H1 (cell line): ENCODE measurements at regions not wholly inside any gene's neighbourhood (a gene's known extent, or its start where the extent isn't known, plus 50 kb on each side); places are given as distances from the start of the nearest gene placed in this dataset.

Experiments
- CTCF ChIA-PET: fragments of 300-600 bp; sonication (Branson Sonifier 250); formaldehyde crosslinking; loops from one replicate; lab custom pipeline; 2021; ENCODE audit not compliant: partially characterized antibody; lab: Charles Lee
- POLR2A ChIA-PET: fragments of 300-600 bp; sonication (Branson Sonifier 250); formaldehyde crosslinking; loops from one replicate; lab custom pipeline; 2021; ENCODE audit warnings: inconsistent platforms; ENCODE audit not compliant: partially characterized antibody; lab: Charles Lee
- DNase-seq, 2 experiments: peaks; one replicate each; pipeline versions ENCODE4 v3.0.0 to v3.0.0-alpha.2; 2010 to 2022; ENCODE audit warnings: low spot score in 2 of 2, low read depth in 1 of 2, mixed read lengths in 1 of 2
- FAIRE-seq: peaks from 2 replicates; lab custom pipeline; 2011; peaks lifted over from hg19 to GRCh38; lab: Jason Lieb, UNC
- H2AFZ ChIP-seq: 2 replicates; pipeline ENCODE4 v1.8.1; 2012; ENCODE audit warnings: low read length, inconsistent platforms
- H2AK5ac ChIP-seq: 2 replicates; pipeline ENCODE4 v1.6.1; 2013; ENCODE audit warnings: low read depth, low read length
- H2BK120ac ChIP-seq: replicated peaks from 2 replicates; pipeline ENCODE3; 2013; ENCODE audit warnings: low read depth, low read length, inconsistent platforms
- H2BK12ac ChIP-seq: 2 replicates; pipeline ENCODE4 v1.6.1; 2013; ENCODE audit warnings: low read depth, low read length
- H2BK15ac ChIP-seq: 2 replicates; pipeline ENCODE4 v1.6.1; 2013; ENCODE audit warnings: low read length
- H2BK20ac ChIP-seq: 2 replicates; pipeline ENCODE4 v1.6.1; 2013; ENCODE audit warnings: low read length
- H2BK5ac ChIP-seq: 2 replicates; pipeline ENCODE4 v1.6.1; 2013; ENCODE audit warnings: low read depth, low read length
- H3K14ac ChIP-seq: 2 replicates; pipeline ENCODE4 v1.6.1; 2013; ENCODE audit warnings: inconsistent platforms; ENCODE audit not compliant: insufficient read length
- H3K18ac ChIP-seq: 2 replicates; pipeline ENCODE4 v1.6.1; 2013; ENCODE audit warnings: low read length; ENCODE audit errors: extremely low read depth
- H3K23ac ChIP-seq: 2 replicates; pipeline ENCODE4 v1.6.1; 2013; ENCODE audit warnings: inconsistent platforms; ENCODE audit not compliant: insufficient read length
- H3K23me2 ChIP-seq: 2 replicates; pipeline ENCODE4 v1.6.1; 2013; ENCODE audit warnings: low read depth, low read length
- H3K27ac ChIP-seq: 2 replicates; pipeline ENCODE4 v1.6.1; 2011; ENCODE audit warnings: low read depth, low read length, inconsistent platforms
- H3K27me3 ChIP-seq, 4 experiments: replicated peaks in 1 of 4; 1 replicate in 1 of 4; 2 replicates in 3 of 4; pipeline versions ENCODE4 v1.6.1 to v1.8.1; 2011 to 2013; ENCODE audit warnings: low read length in 3 of 4, mild to moderate bottlenecking in 3 of 4, inconsistent platforms in 2 of 4, mixed read lengths in 2 of 4, moderate library complexity in 1 of 4; ENCODE audit not compliant: control insufficient read depth in 3 of 4, insufficient read depth in 3 of 4; ENCODE audit errors: extremely low read depth in 1 of 4
- H3K36me3 ChIP-seq, 4 experiments: 2 replicates each; pipeline versions ENCODE4 v1.6.1 to v1.8.1; 2011 to 2013; ENCODE audit warnings: mild to moderate bottlenecking in 4 of 4, low read length in 3 of 4, moderate library complexity in 2 of 4, control low read depth in 1 of 4, inconsistent platforms in 1 of 4; ENCODE audit not compliant: insufficient read depth in 4 of 4, control insufficient read depth in 2 of 4
- H3K4ac ChIP-seq: replicated peaks from 2 replicates; pipeline ENCODE3; 2013; ENCODE audit warnings: low read length, low read depth, mixed read lengths, inconsistent platforms; ENCODE audit not compliant: insufficient read length
- H3K4me1 ChIP-seq, 4 experiments: replicated peaks in 1 of 4; 1 replicate in 1 of 4; 2 replicates in 3 of 4; pipeline versions ENCODE4 v1.6.1 to v1.8.1; 2011 to 2013; ENCODE audit warnings: low read length in 3 of 4, inconsistent platforms in 2 of 4, mixed read lengths in 1 of 4; ENCODE audit not compliant: insufficient read depth in 4 of 4, control insufficient read depth in 3 of 4
- H3K4me2 ChIP-seq, 2 experiments: 2 replicates each; pipeline versions ENCODE4 v1.6.1 to v1.8.1; 2011 to 2013; ENCODE audit warnings: low read depth in 2 of 2, low read length in 2 of 2, control low read depth in 1 of 2, inconsistent platforms in 1 of 2, mild to moderate bottlenecking in 1 of 2; ENCODE audit not compliant: insufficient read depth in 1 of 2
- H3K4me3 ChIP-seq, 4 experiments: fragments of 200-600, 300-600 bp in 1 of 4; sonication (generic), shearing (Covaris generic), sonication (Bioruptor Twin) in 1 of 4; 2 replicates each; pipeline versions ENCODE4 v1.5.1 to v1.8.1; 2011 to 2016; ENCODE audit warnings: low read length in 4 of 4, low read depth in 3 of 4, control low read depth in 2 of 4, inconsistent platforms in 2 of 4, mild to moderate bottlenecking in 2 of 4, mixed read lengths in 1 of 4, moderate library complexity in 1 of 4; ENCODE audit not compliant: insufficient read depth in 2 of 4; ENCODE audit errors: extremely low read depth in 1 of 4
- H3K56ac ChIP-seq: replicated peaks from 2 replicates; pipeline ENCODE3; 2013; ENCODE audit warnings: low read depth, mild to moderate bottlenecking, mixed read lengths, low read length, inconsistent platforms; ENCODE audit not compliant: insufficient read length
- H3K79me1 ChIP-seq: 2 replicates; pipeline ENCODE4 v1.6.1; 2013; ENCODE audit warnings: low read depth, low read length, control low read depth
- H3K79me2 ChIP-seq, 2 experiments: 2 replicates each; pipeline versions ENCODE4 v1.6.1 to v1.8.1; 2012 to 2013; ENCODE audit warnings: low read length in 2 of 2, mild to moderate bottlenecking in 2 of 2, inconsistent platforms in 1 of 2; ENCODE audit not compliant: insufficient read depth in 2 of 2, control insufficient read depth in 1 of 2
- H3K9ac ChIP-seq, 4 experiments: replicated peaks in 1 of 4; 1 replicate in 1 of 4; 2 replicates in 3 of 4; pipeline versions ENCODE4 v1.6.1 to v1.8.1; 2011 to 2013; ENCODE audit warnings: low read depth in 3 of 4, low read length in 3 of 4, control low read depth in 2 of 4, mild to moderate bottlenecking in 2 of 4, moderate library complexity in 2 of 4, inconsistent platforms in 1 of 4; ENCODE audit errors: extremely low read depth in 1 of 4
- H3K9me3 ChIP-seq, 2 experiments: 2 replicates each; pipeline versions ENCODE4 v1.6.1 to v1.8.1; 2012 to 2013; ENCODE audit warnings: mild to moderate bottlenecking in 2 of 2, moderate library complexity in 2 of 2, control low read depth in 1 of 2, inconsistent platforms in 1 of 2, low read depth in 1 of 2, low read length in 1 of 2, mixed read lengths in 1 of 2; ENCODE audit not compliant: insufficient read depth in 2 of 2
- H4K20me1 ChIP-seq, 2 experiments: replicated peaks in 1 of 2; 2 replicates each; pipeline versions ENCODE3 to v1.8.1; 2011 to 2013; ENCODE audit warnings: inconsistent platforms in 2 of 2, low read length in 2 of 2, mild to moderate bottlenecking in 1 of 2; ENCODE audit not compliant: insufficient read depth in 2 of 2, control insufficient read depth in 1 of 2
- H4K5ac ChIP-seq: 2 replicates; pipeline ENCODE4 v1.6.1; 2013; ENCODE audit warnings: low read length, low read depth, mixed read lengths, inconsistent platforms; ENCODE audit not compliant: insufficient read length
- H4K8ac ChIP-seq: 2 replicates; pipeline ENCODE4 v1.8.0; 2013; ENCODE audit warnings: mild to moderate bottlenecking, moderate library complexity, low read length, inconsistent platforms; ENCODE audit not compliant: insufficient read depth; ENCODE audit errors: extremely low read depth
- H4K91ac ChIP-seq: replicated peaks from 2 replicates; pipeline ENCODE3; 2013; ENCODE audit warnings: low read length, mixed read lengths, inconsistent platforms; ENCODE audit not compliant: insufficient read length
- ATF3 ChIP-seq: IDR thresholded peaks from 2 replicates; pipeline ENCODE4 v1.6.1; 2011; ENCODE audit warnings: low read depth, mild to moderate bottlenecking, low read length; ENCODE audit not compliant: insufficient read depth
- BCL11A ChIP-seq, 2 experiments: IDR thresholded peaks; one replicate each; pipeline ENCODE4 v1.6.1; 2011; ENCODE audit warnings: low read depth in 2 of 2, low read length in 2 of 2, mild to moderate bottlenecking in 2 of 2
- CHD1 ChIP-seq: IDR thresholded peaks from 2 replicates; pipeline ENCODE4 v1.6.1; 2012; ENCODE audit warnings: low read depth, low read length, improper control_type of control experiment
- CTBP2 ChIP-seq: IDR thresholded peaks from 2 replicates; pipeline ENCODE4 v1.7.0; 2011; ENCODE audit warnings: borderline replicate concordance, mild to moderate bottlenecking, moderate library complexity, mixed read lengths, low read length; ENCODE audit not compliant: insufficient read depth, insufficient read length
- CTCF ChIP-seq, 3 experiments: IDR thresholded peaks; 1 replicate in 2 of 3; 2 replicates in 1 of 3; pipeline versions ENCODE4 v1.5.1 to v1.6.1; 2011; ENCODE audit warnings: low read length in 3 of 3, mild to moderate bottlenecking in 3 of 3, inconsistent platforms in 2 of 3, low read depth in 1 of 3, moderate library complexity in 1 of 3; ENCODE audit not compliant: insufficient read depth in 1 of 3; ENCODE audit errors: control extremely low read depth in 1 of 3
- POLR2AphosphoS5 ChIP-seq: IDR thresholded peaks from 2 replicates; pipeline ENCODE4 v1.6.1; 2011; ENCODE audit warnings: low read depth, low read length
- RFX5 ChIP-seq: IDR thresholded peaks from 2 replicates; pipeline ENCODE4 v1.6.1; 2011; ENCODE audit warnings: low read depth, low read length, improper control_type of control experiment, borderline replicate concordance
- RNF2 ChIP-seq: fragments of 200-900, 300-1000 bp; sonication (generic); IDR thresholded peaks from 2 replicates; pipeline ENCODE4 v1.7.1; 2016; ENCODE audit warnings: borderline replicate concordance, low read depth, mild to moderate bottlenecking, antibody characterized with exemption, low read length; ENCODE audit not compliant: poor library complexity, severe bottlenecking; ENCODE audit errors: missing control alignments
- SUZ12 ChIP-seq: fragments of 200-600 bp; sonication (generic); IDR thresholded peaks from 2 replicates; pipeline ENCODE4 v1.6.1; 2012; ENCODE audit warnings: mild to moderate bottlenecking, inconsistent platforms, low read length, moderate library complexity, mixed read lengths
- TAF7 ChIP-seq: optimal IDR thresholded peaks from 2 replicates; pipeline ENCODE3; 2011; ENCODE audit warnings: low read depth, mild to moderate bottlenecking, inconsistent platforms, low read length, moderate library complexity, borderline replicate concordance
- WGBS, 2 experiments: shearing (Covaris generic) in 1 of 2; methylation state at CpG; one replicate each; pipeline versions ENCODE4 v1.1.6 to v1.1.7; 2013 to 2015; ENCODE audit warnings: low lambda C conversion rate in 2 of 2, mixed read lengths in 2 of 2, inconsistent platforms in 1 of 2, low coverage in 1 of 2, missing lambda C conversion rate in 1 of 2; ENCODE audit not compliant: insufficient replicate concordance in 2 of 2, insufficient coverage in 1 of 2, insufficient read length in 1 of 2; ENCODE audit errors: extremely low coverage in 1 of 2, missing lambda C conversion rate in 1 of 2; 5-methylcytosine and 5-hydroxymethylcytosine counted together

- no peak overlapping the region for H3K14ac ChIP-seq
- H2BK120ac ChIP-seq: no peak overlapping the region
- H3K56ac ChIP-seq: no peak overlapping the region
- no peak overlapping the region for H4K91ac ChIP-seq
- no peak overlapping the region for H2BK12ac ChIP-seq
- H3K27me3 ChIP-seq: peaks cover 0 to 2% (median 0%) of the 10 kb centered on the region in 4 experiments; a peak in 1 of 7 replicates
- H3K4me3 ChIP-seq: no peak overlapping the region
- H2AK5ac ChIP-seq: no peak overlapping the region
- H2BK20ac ChIP-seq: no peak overlapping the region
- H3K23ac ChIP-seq: no peak overlapping the region
- H3K4ac ChIP-seq: no peak overlapping the region
- H4K5ac ChIP-seq: no peak overlapping the region
- H3K4me1 ChIP-seq: no peaks in the 10 kb centered on the region
- FAIRE-seq (no peak), DNase-seq (no peak)
- H2BK15ac ChIP-seq: no peak overlapping the region
- no peaks in the 10 kb centered on the region for H3K23me2 ChIP-seq
- H3K9me3 ChIP-seq: no peaks in the 10 kb centered on the region
- H3K79me1 ChIP-seq: no peaks in the 10 kb centered on the region
- H3K9ac ChIP-seq: no peak overlapping the region
- H2BK5ac ChIP-seq: no peak overlapping the region
- ChIA-PET CTCF (no interaction called here), POLR2A (no interaction called here)
- H3K18ac ChIP-seq: no peak overlapping the region
- no peak overlapping the region for H3K27ac ChIP-seq
- H2AFZ ChIP-seq: no peak overlapping the region
- no peaks in the 10 kb centered on the region for H4K20me1 ChIP-seq
- no peaks in the 10 kb centered on the region for H3K79me2 ChIP-seq
- no peak overlapping the region for H3K4me2 ChIP-seq
- H4K8ac ChIP-seq: no peak overlapping the region
- H3K36me3 ChIP-seq: no peaks in the 10 kb centered on the region
- WGBS, 2 experiments: 84% methylated on average over 3 of the region's 3 CpGs; no CpG with 5 or more reads in 1 of the 2 experiments
- no peak for TF ChIP-seq RFX5
- no peak for TF ChIP-seq BCL11A (IDR thresholded peaks at IDR 0.05; ENCODE audit: low read depth in 2 of 2, low read length in 2 of 2)
- TF ChIP-seq CTBP2: no peak
- TF ChIP-seq RNF2: no peak
- TF ChIP-seq SUZ12: no peak
- TF ChIP-seq POLR2AphosphoS5: no peak
- TF ChIP-seq CHD1: no peak
- no peak for TF ChIP-seq ATF3
- no peak for TF ChIP-seq CTCF (IDR thresholded peaks at IDR 0.05; ENCODE audit: control extremely low read depth in 1 of 3, insufficient read depth in 1 of 3, low read depth in 1 of 3, low read length in 3 of 3)
- no peak for TF ChIP-seq TAF7
These were observed 298.2 kb downstream of the POU4F1 start for GRCh38 chr13:78305171-78305570.
